HG03469 (cell line): ENCODE measurements at regions not wholly inside any gene's neighbourhood (a gene's known extent, or its start where the extent isn't known, plus 50 kb on each side); places are given as distances from the start of the nearest gene placed in this dataset.

ENCODE experiments used
- ATAC-seq: cut with Tn5 transposase; IDR thresholded peaks from one replicate; pipeline ENCODE4 v1.9.1; 2021; ENCODE audit warnings: mild to moderate bottlenecking, moderate library complexity, moderate number of reproducible peaks; ENCODE audit not compliant: unreplicated experiment

DNA sequence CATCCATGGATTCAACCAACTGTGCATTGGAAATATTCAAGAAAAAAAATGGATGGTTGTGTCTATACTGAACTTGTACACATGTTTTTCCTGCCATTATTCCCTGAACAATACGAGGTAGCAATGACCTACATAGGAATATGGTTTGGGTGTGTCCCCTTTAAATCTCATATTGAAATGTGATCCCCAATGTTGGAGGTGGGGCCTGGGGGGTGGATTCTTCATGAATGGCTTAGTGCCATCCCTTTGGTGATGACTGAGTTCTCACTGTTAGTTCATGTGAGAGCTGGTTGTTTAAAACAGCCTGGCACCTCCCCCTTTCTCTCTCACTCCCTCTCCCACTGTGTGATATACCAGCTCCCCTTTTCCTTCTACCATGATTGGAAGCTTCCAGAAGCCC lies 139.8 kb upstream of the BACH2 start:
- no peak for ATAC-seq

DNA sequence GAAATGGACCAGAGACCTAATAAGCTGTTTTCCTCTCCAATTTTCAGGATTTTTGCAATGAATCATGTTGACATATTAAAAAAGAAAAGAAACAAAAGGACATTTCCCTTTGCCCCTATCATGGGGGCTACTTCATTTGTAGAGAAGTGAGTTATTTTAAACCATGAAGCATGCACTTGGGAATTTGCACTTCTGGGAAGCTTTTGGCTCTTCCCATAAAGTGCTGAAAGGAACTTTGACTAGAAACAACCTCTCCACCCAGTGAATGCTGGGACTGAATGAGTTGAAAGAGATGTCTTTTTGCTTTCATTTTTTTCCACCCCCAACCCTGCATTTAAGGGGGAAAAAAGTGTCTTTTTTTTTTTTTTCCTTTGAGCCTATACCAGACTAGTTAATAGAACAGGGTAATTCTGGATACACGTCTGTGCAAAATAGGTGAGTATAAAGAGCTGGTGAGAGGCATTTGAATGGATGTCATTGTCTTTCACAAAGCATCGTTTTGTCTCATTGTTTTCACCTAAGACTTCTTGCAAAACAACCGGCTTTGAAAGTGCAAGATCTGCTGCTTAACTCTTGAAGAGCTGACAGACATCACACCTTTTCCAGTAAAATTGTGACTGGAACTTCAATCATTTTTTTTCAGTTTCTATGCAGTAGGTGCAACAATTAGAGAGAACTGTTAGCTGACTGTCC lies 138.7 kb upstream of the BACH2 start:
- no peak for ATAC-seq

DNA sequence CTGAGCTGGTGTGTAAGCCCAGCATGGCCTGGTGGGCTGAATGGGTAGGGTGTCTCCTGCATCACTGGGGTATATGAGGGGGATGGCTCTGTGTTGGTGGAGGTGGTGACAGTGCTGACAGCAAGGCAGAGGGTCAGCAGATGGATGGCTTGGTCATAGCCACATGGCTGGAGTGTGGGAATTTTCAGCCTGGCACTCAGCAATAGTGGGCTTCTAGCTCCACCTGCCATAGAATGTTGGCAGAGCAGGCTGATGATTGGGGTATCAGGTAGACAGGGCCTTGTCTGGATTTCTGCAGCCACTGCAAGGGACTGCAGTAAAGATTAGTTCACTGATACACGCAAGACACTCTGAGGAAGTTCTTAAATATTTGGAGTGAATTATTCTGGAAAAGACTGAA lies 137.5 kb upstream of the BACH2 start:
- ATAC-seq, result no peak

DNA sequence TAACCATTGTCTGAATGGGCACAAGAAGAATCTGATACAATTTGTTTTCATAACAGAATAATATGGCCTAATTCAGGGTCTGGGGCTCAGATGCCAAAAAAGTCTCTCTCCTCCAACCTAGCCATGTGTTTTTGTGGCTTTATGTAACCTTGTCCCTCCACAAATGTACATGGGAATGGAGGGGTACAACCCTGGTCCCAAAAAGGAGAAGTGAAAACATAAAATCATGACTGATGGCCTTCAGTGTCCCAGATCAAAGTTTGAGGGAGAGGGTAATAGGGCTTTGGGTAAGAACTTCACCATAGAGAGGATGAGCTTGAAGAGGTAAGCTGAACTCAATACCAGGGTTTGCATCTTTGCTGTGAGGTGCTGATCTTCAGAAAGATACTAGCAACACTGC lies 136.3 kb upstream of the BACH2 start:
- no peak for ATAC-seq

DNA sequence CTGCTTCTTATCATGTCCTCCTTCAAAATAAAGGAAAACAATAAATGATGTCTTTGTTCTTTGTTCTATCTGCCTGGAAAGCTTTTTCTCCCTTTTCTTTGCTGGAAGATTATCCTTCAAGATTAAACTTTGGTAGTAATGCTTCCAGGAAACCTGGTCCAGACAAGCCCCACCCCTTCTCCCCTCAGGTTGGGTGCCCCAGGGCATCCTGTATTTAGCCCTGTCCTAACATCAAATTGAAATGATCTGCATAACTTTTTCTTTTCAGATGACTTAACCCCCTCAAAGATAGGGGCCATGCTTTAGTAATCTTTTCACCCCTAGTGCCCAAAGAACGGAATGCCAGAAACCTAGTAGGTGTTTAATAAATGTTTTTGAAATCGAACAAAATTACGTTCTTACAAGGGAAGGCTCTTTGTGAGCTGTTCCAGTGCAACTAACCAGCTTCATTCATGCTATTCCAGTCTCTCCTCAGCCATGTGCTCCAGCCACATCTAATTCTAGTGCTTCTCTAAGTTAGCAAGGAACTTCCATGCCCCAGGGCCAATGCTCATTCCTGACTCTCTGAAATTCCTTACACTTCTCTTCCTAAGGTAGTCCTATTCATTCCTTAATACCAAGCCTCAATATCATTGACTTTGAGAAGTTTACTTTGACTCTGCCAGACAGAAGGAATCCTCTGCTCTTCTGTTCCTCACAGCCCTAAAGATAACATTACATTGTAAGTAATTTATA lies 135.6 kb upstream of the BACH2 start:
- no peak for ATAC-seq

DNA sequence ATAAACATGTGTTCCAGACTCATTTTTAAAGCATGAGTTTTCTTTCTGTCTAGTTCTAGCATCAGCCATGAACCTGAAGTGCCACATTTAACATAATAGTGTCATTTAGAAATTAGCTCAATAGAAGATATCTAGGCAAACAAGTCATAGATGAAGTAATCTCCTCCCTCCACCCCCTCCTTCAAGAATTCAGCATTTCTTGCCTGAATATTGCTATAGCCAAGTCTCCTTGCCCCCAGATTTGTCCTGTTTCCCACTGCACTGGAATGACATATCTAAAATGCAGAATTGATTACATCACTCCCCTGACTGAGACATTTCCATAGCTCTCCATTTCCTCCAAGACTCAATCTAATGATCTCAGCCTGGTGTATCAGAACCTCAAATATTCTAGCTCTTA lies 134.9 kb upstream of the BACH2 start:
- no peak for ATAC-seq

DNA sequence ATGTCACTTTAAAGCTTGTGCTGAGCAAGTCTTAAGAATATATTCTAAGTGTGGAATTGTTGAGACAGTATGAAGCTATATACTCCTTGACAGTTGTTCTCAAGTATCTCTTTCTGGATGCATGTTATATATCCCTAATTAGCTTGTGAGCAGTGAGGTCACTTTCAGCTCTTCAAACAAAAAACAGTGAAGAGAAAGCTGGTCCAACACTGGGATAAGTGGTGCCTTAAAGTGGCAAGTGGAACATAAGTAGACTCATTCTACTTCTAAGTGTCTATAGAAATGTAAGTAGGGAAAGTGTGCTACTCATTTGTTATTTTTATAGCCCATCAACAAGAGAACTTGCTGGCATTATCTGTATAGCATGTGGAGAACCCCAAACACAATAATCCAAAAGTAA lies 133.1 kb upstream of the BACH2 start:
- ATAC-seq, result no peak

DNA sequence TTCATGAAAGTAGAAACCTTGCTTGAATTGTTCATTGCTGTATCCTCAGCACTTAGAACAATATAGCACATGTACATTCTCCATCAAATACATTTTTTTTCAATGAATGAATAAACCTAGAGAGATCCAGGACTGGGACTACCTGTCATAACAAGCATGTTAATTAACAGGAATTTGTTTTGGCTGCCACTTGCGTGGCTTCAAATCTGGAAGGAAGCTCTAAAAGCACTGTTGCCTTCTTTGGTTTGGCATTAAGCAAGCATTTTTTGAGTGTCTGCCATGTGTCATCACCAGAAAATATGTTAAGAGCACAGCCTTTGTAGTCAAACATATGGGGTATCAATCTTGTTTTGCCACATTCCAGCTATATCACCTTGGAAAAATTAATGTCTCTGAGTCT lies 131.9 kb upstream of the BACH2 start:
- ATAC-seq, result no peak

DNA sequence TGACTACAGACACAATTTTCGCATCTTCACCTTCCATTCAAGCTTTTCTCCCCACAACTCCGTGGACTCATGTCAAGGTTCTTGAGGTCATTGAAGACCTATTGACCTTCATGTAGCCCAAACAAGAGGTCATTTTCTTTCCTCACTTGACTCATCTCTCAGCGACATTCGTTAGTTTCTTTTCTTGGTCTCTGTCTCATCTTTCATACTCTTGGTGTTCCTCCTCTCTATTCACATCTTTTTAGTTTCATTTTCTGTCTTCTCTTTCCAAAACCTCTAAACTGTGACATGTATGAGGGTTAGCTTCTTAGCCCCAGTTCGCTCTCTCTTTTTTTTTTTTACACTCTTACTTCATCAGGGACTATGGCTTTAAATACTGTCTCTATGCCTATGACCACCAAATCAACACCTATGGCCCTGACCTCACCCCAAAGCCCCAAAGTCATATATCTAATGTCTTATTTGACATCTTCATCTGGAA lies 128.6 kb upstream of the BACH2 start:
- ATAC-seq, result peak; percentile 98

DNA sequence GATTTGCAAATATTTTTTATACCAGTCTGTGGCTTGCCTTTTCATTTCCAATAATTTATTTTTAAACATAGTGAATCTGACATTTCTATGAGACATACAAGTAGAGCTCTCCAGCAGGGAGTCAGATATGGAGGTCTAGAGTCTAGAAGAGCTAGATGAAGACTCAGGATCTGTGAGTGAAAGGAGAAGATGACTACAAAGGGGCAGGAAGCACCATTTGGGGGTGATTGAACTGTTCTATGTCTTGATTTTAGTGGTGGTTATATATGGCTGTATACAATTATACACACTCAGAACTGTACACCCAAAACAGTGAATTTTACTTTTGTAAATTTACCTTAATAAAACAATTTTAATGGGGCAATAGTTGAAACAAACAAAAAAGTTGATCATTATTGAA lies 127.9 kb upstream of the BACH2 start:
- no peak for ATAC-seq

DNA sequence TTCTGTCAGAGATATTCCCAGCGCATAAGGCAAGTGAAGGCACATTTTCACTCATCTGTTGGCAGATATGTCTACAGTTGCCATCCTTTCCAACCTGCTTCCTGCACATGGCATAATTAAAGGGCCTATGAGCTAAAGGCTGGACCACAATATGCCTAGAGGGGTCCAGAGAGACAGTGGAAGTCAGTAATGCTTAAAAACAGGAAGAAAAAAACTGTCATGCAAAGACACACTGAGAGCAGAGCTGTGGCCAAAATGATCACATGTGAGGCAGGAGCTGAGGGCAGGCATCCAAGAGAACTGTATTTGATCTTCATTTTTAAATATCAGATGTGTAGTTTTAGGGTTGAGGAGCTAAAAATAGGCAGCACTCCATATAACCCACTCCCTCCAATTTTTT lies 125.0 kb upstream of the BACH2 start:
- ATAC-seq, result no peak

DNA sequence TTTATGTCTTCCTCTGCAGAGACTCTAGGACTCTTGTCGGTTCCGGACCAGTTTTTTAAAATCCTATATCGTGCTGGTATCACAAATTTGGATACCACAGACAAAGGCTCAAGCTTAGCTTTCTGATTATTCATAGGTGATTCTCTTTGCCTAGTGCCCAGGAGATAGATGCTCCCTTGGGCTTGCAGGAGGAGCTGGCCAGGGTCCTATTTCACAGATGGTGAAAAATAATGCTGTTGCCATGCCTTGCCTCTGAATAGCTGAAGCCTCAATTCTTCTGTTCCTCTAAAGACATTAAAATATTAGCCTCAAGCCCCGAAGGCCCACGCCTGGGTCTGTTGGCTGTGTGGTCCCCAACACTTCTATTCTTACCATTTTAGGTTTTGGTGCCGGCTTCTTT lies 123.9 kb upstream of the BACH2 start:
- no peak for ATAC-seq

DNA sequence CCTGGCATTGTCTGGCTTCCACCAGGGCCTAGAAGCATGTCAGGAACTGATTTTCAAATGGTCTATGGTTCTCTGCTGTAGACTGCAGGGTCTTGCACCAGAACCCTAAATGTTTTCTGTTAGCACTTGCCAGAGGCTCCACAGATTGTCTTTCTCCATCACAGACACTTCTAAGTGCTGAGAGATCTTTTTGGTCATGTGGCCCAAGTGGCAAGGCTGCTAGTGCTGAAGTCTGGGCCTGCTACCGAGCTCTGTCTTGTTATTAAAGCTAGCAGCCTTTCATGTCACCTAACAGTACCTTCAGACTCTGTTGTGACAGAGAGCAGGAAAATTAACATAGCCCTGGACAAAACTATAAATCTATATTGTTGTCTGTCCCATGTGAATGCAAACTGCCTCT lies 120.7 kb upstream of the BACH2 start:
- no peak for ATAC-seq

DNA sequence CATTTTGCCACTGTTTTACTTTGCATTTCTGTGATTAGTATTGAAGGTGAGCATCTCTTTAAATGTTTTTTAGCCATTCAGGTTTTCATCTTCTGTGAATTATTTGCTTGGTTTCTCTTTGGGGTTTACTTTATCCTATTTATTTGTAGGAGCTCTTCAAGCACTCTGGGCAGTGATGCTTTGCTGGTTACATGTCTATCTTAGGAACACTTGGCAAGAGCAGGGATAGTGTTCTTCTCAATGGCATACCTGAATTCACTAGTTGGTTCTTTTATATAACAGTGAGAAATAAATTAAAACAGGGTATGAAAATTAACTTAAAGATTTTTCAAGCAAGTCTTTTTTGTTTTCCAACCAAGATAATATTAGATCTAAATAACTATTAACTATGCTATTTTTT lies 119.7 kb upstream of the BACH2 start:
- no peak for ATAC-seq

DNA sequence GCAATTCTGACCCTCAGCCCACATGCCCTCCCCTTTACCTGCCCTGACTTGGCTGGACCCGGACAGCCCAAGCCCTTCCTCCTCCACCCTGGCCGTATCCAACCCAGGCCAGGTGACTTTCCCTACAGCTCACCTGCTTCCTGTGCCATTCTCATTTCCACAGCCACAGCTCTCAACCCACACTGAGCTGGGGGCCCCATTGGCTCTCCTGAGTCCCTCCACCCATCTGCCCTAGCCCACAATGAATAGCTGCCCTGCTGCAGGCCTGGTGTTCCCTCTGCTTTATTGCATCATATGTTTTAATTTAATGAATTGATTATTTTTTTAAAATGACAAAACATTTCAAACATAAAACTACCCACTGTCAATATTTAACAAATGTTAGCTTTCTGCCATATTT lies 118.5 kb upstream of the BACH2 start:
- ATAC-seq, result no peak

DNA sequence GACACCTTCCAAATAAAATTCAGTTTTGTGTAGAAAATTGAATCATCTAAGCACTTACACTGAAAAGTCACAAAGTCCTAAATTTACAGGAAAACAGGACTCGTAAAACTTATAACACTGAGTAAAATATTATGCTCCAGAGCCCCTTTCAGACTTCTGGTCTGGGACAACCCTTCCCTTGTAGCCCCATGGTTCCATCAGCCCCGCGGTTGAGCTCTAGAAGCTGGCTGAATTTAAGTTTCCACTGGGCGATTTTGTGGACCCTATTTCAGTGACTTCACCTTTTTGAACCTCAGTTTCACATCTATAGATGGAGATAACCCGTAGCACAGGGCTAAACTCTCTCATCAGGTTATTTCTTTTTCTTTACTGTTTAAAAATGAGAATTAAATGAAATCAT lies 117.7 kb upstream of the BACH2 start:
- no peak for ATAC-seq

DNA sequence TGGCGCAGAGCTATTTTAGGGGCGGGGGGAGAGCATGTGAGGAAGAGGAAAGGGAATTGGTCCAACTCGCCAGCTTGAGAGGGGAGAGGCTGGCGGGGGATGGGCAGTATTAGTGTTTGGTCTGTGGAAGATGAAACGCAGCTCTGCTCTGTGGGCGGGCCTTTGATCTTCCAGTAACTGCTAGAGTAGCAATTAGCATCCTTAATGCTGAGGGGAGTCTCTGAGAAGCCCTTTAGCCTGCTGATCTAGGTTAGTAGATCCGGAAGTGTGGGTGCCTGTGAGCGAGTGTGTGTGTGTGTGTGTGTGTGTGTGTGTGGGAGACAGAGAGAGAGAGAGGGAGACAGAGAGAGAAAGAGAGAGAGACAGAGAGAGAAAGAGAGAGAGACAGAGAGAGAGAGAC lies 117.2 kb upstream of the BACH2 start:
- ATAC-seq, result no peak

DNA sequence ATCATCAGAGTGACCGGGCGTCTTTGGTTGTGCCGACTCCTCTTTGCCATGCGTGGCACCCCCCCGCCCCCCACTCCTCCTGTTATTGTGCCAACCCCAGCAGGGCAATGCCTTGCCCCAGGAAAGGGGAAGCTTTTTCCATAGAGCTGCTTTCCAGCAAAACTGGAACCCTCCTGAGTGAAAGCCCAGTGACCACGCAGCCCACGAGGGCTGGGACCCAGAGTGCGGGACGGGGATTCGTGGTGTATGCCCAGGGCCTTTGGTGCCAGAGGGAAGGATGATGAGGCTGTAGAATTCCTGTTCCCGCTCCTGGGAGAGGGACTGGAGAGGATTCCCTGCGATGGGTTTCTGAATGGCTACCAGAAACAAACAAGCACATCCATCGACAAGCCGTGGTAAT lies 116.8 kb upstream of the BACH2 start:
- no peak for ATAC-seq

DNA sequence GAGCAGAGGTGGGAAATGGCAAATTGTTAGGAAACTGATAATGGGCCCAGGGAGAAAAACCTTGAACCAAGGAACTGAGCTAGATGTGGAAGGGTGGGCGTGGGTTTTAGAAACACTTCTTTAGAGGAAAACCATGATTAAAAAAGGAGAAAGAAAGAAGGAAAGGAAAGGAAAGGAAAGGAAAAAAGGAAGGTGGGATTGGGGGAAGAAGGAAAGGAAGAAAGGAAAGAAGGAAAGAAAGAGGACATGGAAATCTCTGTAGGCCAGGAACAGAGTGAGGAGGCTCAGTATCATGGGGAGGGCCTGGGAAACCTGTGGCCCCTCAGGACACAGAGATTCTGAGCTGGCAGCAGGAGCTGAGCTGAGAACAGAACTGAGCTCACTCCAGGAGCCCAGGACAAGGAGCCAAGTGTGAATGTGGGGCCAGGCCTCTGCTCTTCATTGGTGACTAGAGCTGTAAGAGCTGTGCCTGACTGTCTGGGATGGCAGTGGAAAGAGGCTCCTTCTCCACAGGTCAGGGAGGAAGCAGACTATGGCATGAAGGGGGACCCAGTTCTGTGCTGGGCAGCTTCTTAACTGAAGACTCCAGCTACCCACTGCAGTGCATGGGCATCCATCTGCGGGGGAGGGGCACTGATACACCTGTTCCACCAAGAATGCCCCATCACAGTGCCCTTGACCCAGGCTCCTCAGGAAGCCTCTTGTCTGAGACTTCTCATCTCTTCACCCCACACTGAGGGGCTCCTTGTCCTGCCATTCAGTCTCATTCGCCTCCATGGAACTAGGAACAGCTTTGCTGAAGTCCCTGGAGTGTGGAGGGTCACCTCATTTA lies 116.1 kb upstream of the BACH2 start:
- ATAC-seq, result no peak

DNA sequence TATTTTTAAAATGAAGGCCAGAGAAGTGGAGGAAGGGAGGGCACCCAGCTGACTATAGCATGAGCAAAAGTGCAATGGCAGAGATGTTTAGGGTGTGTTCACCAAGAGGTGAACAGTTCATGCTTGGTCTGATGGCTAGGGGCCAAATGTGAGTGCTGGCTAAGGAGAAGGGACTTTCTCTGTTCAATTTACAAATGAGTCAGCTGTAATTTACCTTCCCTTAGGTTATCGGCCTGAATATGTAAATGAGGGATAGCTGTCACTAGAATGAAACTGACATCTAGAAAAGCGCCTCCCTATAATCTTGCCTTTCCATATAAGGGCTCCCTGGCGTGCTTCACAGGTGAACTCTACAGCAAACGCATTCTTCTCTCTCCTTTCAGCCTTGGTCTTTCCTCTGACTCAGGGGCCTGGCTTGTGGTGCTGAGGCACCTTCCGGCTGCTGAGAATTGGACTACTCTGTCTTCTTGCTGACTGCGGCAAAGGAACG lies 114.7 kb upstream of the BACH2 start:
- peak; percentile 94 for ATAC-seq

DNA sequence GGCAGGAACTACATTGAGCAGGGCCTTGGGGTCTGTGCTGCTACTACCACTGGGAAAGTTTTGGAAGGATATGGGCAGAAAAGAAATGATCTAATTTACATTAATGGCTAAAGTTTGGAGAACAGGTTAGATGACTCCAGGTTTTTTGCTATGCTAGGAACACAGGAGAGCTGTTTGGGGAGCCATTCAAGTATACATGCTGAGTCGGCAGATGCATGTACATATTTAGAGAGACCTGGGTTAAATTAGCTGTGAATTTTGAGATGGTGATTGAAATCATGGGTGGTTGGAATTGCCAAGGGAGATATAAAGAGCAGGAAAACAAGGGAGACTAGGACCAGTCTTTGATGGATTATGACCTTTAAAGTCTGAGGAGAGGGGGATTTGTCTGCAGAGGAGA lies 113.1 kb upstream of the BACH2 start:
- no peak for ATAC-seq

DNA sequence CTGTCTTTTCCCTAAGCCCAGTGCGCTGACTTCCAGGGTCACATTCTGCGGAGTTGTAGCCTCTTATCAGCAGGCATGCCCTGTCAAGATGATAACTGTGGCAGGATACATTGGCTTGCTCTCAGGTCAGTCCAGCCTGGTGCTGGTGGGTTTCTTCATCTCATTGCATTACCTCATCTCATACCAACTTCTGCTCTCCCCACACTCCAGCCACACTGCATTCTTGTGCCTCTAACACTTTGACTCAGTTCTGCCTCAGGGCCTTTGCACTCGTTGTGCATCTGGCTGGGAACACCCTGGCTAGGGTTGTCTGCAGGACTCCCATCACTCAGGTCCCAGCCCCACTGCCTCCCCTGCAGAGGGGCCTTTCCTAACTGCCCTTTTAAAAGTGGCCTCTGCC lies 110.3 kb upstream of the BACH2 start:
- no peak for ATAC-seq
